Ramos (cell line): ENCODE measurements at regions not wholly inside any gene's neighbourhood (a gene's known extent, or its start where the extent isn't known, plus 50 kb on each side); places are given as distances from the start of the nearest gene placed in this dataset.

Experiments used
- in situ Hi-C: fragments of 300-500 bp; cut with MboI; formaldehyde crosslinking; loops from one replicate; pipeline ENCODE4 v1.14.3; 2022; ENCODE audit warnings: low sequenced_read_pairs; ENCODE audit not compliant: unreplicated experiment

DNA sequence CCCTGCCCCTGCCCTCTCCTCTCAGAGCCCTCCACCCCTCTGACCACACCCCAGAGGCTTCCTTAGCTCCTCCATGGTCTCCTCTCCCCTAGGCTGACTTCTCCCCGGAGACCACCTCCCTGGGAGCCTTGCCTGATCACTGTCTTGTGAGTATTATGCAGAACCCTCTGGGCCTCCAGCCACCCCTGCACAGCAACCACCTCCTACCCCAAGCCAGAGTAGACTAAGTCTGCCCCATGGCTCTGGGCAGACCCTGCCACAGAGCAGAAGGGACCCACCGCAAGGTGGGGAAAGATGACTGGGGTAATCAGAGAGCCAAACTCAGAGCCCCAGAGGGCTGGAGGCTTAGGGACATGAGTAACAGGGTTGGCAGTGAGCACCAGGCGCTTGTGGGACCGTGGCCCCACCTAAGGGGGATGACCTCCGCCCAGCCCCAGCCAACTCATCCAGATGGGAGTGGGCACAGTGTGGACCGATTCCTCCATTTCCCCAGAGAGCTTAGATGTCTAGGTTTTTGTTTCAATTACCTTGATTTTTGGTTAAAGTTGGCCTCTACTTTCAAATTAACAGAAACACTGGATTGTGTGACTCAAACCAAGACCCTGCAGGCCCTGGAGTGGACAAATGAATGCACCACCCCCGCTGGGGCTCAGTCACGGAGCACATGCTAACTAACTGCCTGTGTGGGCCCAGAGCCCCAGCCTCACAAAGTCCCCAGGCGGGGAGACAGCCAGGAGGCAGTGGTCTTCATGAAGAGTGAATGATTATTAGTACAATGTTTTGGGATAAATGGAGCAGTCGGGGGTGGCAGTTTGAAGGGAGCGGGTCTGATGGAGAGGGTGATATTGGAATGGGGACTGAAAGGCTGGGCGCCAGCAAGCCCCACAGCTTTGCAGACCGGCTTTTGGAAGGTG is 119.4 kb upstream of the PRR20G start:
- in situ Hi-C loops, result no loop called here

DNA sequence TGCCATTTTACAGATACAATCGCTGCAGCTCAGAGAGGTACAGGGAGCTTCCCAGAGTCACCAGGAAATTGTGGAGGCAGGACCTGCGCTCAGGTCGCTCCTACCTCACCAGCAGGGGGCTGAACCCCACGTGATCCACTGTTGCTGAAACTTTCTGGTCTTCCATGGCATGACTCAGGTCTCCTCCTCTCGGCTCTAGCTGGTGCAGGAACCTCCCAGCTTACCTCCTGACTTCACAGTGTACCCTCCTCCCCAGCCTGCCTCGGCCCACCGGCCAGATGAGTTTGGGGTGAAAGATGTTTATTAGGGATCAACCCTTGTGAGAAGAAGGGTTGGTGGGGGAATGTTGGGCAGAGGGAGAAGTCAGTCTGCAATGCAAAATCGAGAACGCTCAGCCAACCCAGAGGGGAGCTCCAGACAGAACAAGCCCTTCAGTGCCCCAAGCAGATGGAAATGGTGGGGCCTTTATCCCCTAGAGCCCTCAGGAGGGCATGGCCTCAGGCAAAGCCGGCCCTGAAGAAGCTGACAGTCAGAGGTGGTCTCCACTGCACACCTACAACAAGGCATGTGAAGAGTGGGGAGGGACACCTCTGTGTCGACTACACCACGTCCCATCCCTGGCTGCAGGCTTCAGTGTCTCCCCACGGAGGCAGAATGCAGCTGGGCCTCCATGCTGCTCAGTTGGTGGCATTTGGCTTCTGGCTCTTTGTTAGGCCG is 118.6 kb upstream of the PRR20G start:
- in situ Hi-C loops, result no loop called here

DNA sequence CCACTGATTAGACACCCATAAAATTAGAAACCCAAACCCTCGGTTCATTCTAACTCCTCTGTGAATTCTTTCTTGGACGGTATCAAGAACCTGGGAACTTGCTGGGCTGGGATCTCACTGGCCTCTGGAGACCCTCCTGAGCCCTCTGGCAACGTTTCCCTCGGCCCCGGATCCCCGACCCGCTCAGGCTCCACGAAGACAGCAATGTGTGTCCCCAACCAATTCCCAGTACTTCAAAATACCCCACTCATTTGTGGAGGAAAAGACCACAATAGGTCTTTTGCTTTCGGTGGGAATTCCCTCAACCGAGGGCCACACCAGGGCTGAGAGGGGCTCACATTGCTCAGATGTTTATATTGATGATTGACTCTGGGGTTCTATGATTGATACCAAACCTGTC is 117.9 kb upstream of the PRR20G start:
- in situ Hi-C loops, result no loop called here

DNA sequence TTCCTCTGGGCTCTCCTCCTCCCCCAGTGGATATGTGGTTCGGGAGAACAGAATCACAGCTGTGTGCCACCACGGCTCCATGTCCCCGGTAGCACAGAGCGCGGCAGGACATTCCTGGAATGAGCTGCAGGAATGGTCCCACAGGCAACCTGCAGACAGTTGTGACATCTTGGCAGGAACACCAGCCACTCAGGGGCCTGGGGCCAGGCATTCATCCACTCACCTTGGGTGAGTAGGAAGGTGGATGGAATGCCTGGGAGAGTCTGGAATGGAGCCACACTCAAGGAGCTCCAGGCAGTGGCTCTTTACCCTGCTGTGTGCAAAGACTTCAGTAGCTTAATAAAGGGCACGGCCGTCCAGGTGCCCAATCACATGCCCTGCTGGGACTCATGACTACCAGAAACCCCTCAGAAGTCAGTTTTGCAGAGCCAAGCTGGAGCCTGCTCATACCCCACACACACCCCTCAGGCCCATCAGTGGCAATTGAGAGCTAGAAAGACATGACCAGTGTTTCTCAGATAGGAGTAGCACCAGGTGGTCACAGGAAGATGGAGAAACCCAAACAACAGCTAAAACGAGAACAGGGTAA is 117.3 kb upstream of the PRR20G start:
- in situ Hi-C loops, result no loop called here

DNA sequence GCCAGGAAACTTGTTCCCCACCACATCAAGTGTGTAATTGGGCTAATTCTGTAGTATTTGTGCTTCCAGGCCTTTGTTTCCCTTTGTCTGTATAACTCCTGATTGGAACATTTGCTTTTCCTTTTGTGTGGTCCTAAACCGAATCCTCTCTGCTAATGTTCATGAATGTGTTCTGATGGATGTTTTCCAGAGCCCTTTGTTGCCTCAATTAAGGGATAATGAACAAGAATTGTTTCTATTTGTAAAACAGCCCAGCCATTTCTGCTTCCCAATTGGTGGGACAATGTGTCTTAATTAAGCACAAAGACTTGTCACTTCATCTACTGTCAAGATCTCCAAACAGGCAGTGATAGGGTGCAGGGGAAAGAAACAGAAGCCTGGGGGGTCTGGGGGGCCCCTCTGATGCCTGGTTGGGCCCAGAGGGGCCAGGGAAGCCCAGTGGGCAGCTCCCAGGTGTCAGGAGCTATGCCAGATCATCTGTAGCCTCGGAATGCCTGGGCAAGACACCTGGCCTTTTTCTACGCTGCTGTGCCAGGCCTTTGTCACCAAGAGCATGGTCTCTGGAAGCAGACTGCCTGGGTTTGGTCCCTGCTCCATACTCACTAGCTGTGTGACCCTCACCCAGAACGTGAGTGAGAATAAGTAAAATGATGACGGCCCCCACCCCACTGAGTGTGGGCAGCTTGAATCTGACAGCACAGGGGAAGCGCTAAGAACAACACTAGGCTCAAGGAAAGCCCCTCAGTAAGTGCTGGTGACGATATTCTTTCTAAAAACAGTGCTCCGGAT is 116.6 kb upstream of the PRR20G start:
- in situ Hi-C loops, result no loop called here

DNA sequence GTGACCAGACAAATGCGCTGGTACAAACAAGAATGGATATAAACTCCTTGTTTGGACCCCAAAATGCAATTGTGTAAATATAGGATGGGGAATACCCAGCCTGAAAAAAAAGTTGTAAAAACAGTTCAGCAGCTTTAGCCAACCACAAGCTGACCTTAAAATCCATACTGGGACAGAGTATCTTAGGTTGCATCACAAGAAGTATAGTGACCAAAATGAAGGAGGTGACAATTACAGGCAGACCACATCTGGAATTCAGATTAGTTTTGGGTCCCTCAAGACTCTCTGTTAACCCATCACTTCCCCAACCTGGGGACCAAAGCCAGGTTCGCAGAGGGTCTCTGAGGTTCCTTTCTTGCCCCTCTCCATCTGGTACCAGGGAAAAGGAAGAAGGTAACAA is 115.9 kb upstream of the PRR20G start:
- in situ Hi-C loops, result no loop called here

DNA sequence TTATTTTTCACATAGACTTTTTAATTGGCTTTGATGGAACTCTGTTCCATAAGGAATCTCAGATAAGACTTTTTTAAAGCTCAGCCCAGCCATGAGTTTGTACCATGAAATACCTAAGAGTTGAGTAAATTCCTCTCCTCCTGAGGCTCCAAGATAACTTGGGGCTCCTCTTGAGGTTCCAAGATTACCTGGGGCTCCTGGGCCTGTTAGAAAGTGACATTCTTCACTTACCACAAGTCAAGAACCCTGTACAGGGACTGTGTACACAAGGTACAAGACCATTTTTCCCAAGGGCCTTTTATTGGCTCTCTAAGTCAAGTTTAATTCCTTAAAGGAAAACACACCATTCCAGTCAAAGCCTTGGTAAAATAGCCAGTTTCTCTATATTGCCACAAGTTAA is 111.3 kb upstream of the PRR20G start:
- in situ Hi-C loops, result no loop called here

DNA sequence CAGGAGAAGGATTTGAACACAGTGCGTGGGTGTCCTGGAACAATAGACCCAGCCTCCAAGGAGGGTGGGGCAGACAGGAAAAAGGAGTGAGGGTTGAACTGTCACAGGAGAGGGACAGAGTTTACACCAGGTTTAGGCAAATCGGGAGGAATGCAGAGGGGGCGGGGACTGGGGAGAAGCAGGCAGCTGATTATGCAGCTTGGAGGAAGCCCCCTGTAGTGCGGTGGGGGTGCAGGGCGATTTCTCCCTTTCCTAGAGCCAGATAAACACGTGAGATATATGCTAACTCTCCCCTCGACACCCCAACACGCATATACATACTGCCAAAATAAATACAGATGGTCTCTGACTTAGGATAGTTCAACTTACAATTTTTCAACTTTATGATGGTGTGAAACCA is 108.6 kb upstream of the PRR20G start:
- in situ Hi-C loops, result no loop called here

DNA sequence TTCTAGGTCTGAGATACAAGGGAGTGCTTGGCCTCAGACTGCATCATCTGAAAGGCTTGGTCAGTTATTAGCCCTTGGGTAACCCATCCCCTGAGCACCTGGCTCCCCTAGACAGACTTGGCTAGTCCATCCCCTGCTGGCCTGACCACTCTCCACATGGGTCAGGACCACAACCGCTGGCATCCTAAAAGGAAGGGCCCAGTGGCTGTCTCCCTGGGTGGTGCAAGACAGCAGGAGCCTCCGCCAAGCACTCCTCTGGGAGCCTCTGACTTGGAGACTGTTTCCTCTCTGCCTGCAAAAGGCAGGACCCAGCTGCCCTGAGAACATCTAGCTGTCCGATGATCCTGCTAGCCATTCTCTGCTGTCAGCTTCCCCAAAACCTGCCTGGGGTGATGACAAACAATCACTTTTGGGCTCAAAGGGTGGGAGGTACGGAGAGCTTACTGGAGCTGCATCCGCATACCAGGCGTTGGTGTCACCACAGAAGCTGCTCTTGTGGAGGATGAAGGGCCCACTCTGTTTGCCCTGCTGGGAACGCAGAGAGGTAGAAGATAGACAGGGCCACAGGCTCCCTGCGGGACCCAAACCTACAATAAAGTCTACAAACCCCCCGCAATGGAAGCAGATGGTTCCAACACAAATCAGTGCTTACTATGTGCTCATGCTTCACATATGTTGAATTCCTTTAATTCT is 108.0 kb upstream of the PRR20G start:
- in situ Hi-C loops, result no loop called here

DNA sequence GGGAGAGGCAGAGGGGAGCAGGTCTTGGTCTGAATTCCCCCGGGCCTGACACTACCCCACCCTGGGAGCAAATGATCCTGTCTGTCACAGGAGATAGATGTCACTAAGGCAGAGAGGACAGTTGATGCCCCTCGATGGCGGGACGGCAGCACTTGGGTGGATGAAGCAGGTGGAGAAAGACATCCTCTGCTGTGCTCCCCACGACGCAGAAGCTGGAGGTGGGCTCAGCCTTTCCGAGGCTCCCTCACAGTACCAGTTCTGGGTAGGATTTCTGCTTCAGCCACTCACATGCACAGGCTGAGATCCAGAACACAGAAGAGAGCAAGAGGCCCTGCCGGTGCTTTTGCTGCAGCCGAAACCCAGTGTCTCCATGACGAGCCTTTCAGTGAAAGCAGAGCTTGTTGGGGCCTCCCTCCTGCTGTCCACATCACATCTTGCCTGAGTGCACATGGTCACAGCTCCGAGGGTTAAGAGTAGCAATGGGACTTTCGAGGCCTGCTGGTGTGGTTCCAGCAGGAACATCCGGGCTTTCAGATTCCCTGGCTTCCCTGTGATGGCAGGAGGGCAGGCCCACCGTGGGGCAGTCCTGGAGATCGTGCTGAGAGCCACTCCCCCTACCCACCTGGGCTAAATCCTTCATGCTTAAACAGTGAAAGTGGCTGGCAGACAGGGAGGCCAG is 107.3 kb upstream of the PRR20G start:
- in situ Hi-C loops, result no loop called here

DNA sequence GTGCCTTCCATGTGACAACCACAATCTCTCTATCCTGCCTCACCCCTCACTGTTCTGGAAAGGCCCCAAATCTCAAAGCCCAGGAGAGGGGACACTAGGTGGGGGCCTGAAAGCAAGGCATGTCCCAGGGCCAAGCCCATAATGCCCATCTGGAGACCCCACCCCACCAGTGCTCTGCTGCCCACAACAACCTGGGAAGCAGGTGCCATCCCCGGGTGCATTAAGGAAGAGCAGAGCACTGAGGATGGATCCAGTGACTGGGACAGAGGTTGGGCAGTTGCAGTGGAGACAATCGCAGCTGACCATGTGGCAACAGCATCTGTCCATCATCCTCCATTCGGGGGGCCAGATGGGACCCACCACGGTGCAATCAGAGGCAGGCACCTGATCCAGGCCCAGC is 106.2 kb upstream of the PRR20G start:
- in situ Hi-C loops, result no loop called here

DNA sequence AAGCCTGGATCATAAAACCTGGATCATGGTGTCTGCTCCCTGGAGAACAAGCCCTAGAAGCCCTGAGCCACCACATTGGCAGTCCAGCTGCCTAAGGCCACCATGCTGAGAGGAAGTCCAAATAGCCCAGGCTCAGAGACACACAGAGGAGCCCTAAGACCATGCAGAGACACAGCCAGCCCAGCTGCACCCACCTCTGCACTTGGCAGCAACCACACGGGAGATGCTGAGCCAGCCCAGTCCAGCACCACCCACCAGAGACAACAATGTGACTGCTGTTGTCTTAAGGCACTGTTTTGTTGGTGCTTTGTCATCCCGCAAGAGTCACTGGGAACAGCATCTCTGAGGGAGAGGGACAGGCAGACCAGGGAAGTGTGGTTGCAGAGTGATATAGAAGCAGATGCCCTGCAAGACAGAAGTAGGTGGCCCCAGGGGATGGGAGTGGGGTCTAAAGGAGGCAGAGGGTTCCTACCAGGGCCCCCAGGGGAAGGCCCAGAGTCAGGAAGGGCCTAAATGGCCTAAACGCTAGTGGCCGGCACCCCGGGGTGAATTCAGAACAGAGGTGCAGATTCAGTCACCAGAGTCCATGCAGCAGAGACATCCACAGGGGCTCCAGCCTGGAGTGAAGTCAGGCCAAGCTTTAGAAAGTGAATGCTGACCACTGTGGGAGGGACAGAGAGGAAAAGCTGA is 105.4 kb upstream of the PRR20G start:
- in situ Hi-C loops, result no loop called here

DNA sequence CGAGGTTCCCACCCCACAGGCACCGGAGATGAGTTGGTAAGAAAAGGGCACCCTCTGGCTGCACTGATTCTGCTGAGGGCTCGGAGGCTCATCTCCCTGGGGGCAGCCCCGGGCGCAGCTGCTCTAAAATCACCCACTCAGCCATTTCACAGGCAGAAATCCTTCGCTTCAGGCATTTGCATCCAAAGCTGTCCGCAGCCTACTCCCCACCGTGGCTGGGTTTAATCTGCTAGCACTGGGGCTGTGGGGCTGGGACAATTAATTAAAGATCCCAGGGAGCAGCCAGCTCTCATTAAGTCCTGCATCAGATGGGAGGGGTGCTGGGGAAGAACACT is 104.3 kb upstream of the PRR20G start:
- in situ Hi-C loops, result no loop called here

DNA sequence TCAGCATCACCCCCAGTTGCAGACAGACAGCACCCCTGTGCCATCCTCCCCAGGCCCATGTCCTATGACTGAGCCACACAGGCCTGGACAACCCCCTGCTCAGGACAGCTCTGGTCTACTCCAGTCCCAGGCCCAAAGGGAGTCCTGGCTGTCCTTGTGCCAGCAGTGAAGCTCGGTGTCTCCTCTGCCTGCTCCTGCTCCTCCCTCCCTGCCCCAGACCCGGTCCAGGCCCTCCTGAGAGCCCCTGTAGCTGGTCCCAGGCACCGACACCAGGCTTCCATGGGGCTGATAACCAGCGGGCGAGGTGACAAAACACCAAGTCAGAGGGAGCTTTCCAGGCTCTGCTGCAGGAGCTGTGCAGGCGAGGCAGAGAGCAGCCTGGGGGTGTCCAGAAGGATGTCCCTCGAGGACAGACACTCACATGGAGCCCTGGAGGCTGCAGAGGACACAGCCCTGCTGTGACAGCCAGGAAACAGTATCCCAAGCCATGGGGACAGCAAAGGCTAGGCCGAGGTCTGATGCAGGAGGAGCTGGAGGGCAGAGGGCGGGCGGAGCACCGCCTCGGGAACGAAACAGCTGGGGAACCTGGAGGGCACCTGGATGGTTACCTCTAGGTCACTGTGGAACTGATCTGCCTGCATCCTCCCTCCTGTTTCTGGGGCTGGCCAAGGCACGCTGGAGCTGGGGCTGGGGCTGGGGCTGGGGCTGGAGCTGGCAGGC is 103.8 kb upstream of the PRR20G start:
- in situ Hi-C loops, result no loop called here

DNA sequence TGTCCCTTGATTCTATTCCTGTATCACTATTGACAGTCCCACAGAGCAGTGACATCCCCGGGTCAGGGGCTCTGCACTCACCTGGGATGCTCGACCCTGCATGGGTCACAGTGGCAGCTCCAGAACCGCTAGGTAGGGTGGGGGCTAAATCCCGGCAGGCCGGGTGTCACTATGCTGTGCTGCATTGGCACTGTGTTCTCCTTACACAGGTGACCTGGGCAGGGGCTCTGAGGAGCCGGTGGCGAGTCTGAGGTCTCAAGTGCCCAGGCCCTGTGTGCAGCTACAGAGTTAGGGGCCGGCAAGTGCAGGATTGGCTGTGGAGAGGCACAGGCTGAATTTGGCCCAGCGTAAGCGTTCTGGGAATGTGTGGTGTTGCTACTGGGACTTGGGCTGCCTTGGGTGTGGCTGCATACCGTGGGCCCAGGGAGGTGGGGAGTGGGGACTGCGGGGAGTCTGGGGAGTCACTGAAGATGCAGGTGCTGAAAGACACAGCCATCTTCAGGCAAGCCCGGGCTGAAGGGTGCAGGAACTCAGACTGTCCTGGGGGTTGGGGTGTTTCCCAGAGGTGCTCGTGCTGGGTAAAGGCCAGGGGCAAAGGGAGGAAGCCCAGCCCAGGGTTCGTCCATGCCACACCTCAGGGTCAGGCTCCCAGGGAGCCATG is 102.6 kb upstream of the PRR20G start:
- in situ Hi-C loops, result no loop called here

DNA sequence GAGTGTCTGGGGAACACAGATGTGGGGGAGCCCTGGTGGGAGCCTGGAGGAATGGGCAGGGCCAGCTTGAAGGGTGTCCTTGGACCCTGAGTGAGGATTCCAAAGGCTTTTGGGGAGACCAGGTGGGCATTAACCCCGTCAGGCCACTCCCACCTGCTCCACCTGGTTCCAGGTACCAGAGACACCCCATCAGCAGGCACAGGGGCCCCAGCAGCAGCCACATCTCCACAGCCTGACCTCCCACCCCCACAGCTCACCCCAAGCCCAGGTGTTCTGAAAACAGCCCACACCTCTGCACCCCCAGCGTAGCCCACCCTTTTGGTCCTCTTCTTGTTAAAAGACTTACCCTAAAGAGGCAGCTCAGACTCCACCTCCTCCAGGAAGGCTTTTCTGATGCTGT is 102.1 kb upstream of the PRR20G start:
- in situ Hi-C loops, result no loop called here

DNA sequence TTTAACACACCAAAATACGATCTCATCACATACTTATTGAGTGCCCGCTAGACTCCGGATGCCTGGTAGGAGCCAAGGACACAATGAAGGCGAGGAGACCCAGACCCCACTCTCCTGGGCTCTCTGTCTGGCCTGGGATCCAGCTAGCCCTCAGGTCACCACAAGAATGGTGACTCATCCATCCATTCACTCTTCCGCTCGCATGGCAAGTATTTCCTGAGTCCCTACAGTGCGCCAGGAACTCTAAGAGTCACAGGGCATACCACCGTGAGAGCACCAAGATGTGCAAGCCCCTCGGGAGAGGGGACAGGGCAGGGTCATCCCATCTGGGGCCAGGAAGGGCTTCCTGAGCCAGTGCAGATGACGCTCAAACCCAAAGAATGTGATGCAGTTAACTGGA is 101.6 kb upstream of the PRR20G start:
- in situ Hi-C loops, result no loop called here

DNA sequence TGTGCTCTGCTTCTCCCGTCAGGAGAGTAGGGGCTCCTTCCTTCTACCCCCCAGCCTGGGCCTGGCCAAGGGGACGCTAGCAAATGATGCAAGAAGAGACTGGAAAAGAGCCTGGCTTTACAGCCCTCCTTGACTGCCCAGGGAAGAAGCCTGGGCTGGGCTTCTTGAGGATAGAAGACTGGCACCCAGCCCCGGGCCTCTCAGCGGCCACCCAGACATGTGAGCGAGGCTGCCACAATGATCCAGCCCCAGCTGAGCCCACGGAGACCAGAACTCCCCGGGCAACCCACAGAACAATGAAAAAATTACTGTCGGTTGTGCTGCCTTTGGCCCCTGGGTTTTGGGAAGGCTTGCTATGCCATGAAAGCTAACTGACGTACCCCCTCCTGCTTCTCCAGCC is 100.6 kb upstream of the PRR20G start:
- in situ Hi-C loops, result no loop called here
